ENCODE measurements at regions not wholly inside any gene's neighbourhood (a gene's known extent, or its start where the extent isn't known, plus 50 kb on each side); places are given as distances from the start of the nearest gene placed in this dataset.

GRCh38 chr16:54805648-54806047 lies 125.0 kb upstream of the IRX5 start:
- DNase-seq (ENCODE audit: low spot score) (no peak), ATAC-seq (no peak)
- Histone ChIP-seq H3K36me3 (ENCODE audit: insufficient read depth) (no peaks in the 10 kb centered on the region), H3K4me2 (no peak overlapping the region), H3K4me3 (no peak overlapping the region), H3K4me1 (ENCODE audit: insufficient read depth) (peaks cover 21% of the 10 kb centered on the region), H3K9me2 (ENCODE audit: insufficient read depth) (peaks cover 6% of the 10 kb centered on the region; the same call in 1 of the 2 replicates), H4K20me1 (replicated peaks; ENCODE audit: insufficient read depth) (no peaks in the 10 kb centered on the region), H2AFZ (no peak overlapping the region), H3K27ac (ENCODE audit: low read depth) (no peak overlapping the region), H3K27me3 (ENCODE audit: insufficient read depth) (no peaks in the 10 kb centered on the region), H3K79me2 (replicated peaks; ENCODE audit: insufficient read depth) (no peaks in the 10 kb centered on the region), H3F3A (replicated peaks; ENCODE audit: low read depth) (no peaks in the 10 kb centered on the region)
- Mint-ChIP-seq H3K9me3 (no peaks in the 10 kb centered on the region; the same call in 2 of the 3 replicates), H3K27ac (no peak overlapping the region), H3K27me3 (ENCODE audit: insufficient read depth, low read depth, poor library complexity) (peaks cover 3% of the 10 kb centered on the region), H3K4me3 (no peak overlapping the region), H3K4me1 (peaks cover 10% of the 10 kb centered on the region), H3K36me3 (ENCODE audit: low read depth) (no peaks in the 10 kb centered on the region)
- TF ChIP-seq CTCF (conservative IDR thresholded peaks at IDR 0.05; ENCODE audit: low read depth in 2 of 2) (no peak), NANOG (IDR thresholded peaks at IDR 0.05; ENCODE audit: borderline replicate concordance) (no peak), STAT1 (IDR thresholded peaks at IDR 0.05; ENCODE audit: unreplicated experiment) (no peak), CREB1 (CRISPR knock-in tag; IDR thresholded peaks at IDR 0.05; ENCODE audit: low read depth) (no peak), POLR2AphosphoS5 (IDR thresholded peaks at IDR 0.05; ENCODE audit: low read depth) (no peak), ZNF114 (CRISPR knock-in tag; IDR thresholded peaks at IDR 0.05) (no peak), ZNF462 (CRISPR knock-in tag; IDR thresholded peaks at IDR 0.05) (no peak), EZH2phosphoT487 (IDR thresholded peaks at IDR 0.05; ENCODE audit: unreplicated experiment) (no peak), ZNF331 (CRISPR knock-in tag; IDR thresholded peaks at IDR 0.05; ENCODE audit: low read depth) (no peak), EZH2 (IDR thresholded peaks at IDR 0.05; ENCODE audit: low read depth, unreplicated experiment) (no peak), JUNB (IDR thresholded peaks at IDR 0.05; ENCODE audit: unreplicated experiment) (no peak)
- TF ChIP-seq, protein P1, sequence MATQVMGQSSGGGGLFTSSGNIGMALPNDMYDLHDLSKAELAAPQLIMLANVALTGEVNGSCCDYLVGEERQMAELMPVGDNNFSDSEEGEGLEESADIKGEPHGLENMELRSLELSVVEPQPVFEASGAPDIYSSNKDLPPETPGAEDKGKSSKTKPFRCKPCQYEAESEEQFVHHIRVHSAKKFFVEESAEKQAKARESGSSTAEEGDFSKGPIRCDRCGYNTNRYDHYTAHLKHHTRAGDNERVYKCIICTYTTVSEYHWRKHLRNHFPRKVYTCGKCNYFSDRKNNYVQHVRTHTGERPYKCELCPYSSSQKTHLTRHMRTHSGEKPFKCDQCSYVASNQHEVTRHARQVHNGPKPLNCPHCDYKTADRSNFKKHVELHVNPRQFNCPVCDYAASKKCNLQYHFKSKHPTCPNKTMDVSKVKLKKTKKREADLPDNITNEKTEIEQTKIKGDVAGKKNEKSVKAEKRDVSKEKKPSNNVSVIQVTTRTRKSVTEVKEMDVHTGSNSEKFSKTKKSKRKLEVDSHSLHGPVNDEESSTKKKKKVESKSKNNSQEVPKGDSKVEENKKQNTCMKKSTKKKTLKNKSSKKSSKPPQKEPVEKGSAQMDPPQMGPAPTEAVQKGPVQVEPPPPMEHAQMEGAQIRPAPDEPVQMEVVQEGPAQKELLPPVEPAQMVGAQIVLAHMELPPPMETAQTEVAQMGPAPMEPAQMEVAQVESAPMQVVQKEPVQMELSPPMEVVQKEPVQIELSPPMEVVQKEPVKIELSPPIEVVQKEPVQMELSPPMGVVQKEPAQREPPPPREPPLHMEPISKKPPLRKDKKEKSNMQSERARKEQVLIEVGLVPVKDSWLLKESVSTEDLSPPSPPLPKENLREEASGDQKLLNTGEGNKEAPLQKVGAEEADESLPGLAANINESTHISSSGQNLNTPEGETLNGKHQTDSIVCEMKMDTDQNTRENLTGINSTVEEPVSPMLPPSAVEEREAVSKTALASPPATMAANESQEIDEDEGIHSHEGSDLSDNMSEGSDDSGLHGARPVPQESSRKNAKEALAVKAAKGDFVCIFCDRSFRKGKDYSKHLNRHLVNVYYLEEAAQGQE (IDR thresholded peaks at IDR 0.05; ENCODE audit: unreplicated experiment) = no peak
- TF ChIP-seq, protein P2, sequence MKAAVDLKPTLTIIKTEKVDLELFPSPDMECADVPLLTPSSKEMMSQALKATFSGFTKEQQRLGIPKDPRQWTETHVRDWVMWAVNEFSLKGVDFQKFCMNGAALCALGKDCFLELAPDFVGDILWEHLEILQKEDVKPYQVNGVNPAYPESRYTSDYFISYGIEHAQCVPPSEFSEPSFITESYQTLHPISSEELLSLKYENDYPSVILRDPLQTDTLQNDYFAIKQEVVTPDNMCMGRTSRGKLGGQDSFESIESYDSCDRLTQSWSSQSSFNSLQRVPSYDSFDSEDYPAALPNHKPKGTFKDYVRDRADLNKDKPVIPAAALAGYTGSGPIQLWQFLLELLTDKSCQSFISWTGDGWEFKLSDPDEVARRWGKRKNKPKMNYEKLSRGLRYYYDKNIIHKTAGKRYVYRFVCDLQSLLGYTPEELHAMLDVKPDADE (IDR thresholded peaks at IDR 0.05) = no peak
